IMR-90 (cell line): ENCODE measurements at regions not wholly inside any gene's neighbourhood (a gene's known extent, or its start where the extent isn't known, plus 50 kb on each side); places are given as distances from the start of the nearest gene placed in this dataset.

Experiments
- ATAC-seq: fragments of 200-7000 bp; cut with Tn5 transposase; 2 replicates; pipeline ENCODE4 v1.9.1; 2020; ENCODE audit warnings: low read depth, mild to moderate bottlenecking, moderate library complexity
- BruUV-seq: library from RNA; stranded (reverse); fragments of 400-500 nt; replicated peaks from 2 replicates; lab custom pipeline; 2021; lab: Mats Ljungman, UMichigan
- CTCF ChIA-PET: fragments of 300-600 bp; formaldehyde crosslinking; extraction: SDS; loops from one replicate; lab custom pipeline; 2021; ENCODE audit warnings: antibody characterized with exemption; lab: Yijun Ruan, JAX
- POLR2A ChIA-PET: fragments of 300-600 bp; sonication (Branson Sonifier 250); formaldehyde crosslinking; loops from one replicate; lab custom pipeline; 2022; ENCODE audit warnings: antibody characterized with exemption; ENCODE audit not compliant: unreplicated experiment; lab: Charles Lee
- DNase-seq: peaks from one replicate; pipeline ENCODE4 v3.0.0; 2013
- H2AFZ ChIP-seq: replicated peaks from 2 replicates; pipeline ENCODE3; 2013; ENCODE audit warnings: low read length, mild to moderate bottlenecking; ENCODE audit not compliant: poor library complexity
- H2AK5ac ChIP-seq: 2 replicates; pipeline ENCODE4 v1.6.1; 2013; ENCODE audit warnings: low read depth, low read length, inconsistent platforms
- H2AK9ac ChIP-seq: replicated peaks from 2 replicates; pipeline ENCODE3; 2013; ENCODE audit warnings: mild to moderate bottlenecking, low read depth, low read length, moderate library complexity; ENCODE audit not compliant: poor library complexity
- H2BK120ac ChIP-seq: 2 replicates; pipeline ENCODE4 v1.6.1; 2013; ENCODE audit warnings: low read depth, low read length, inconsistent platforms
- H2BK15ac ChIP-seq: 3 replicates; pipeline ENCODE4 v1.6.1; 2013; ENCODE audit warnings: low read depth, low read length, inconsistent platforms
- H2BK20ac ChIP-seq: 2 replicates; pipeline ENCODE4 v1.6.1; 2013; ENCODE audit warnings: low read depth, mild to moderate bottlenecking, inconsistent platforms, low read length, moderate library complexity
- H2BK5ac ChIP-seq: 2 replicates; pipeline ENCODE4 v1.6.1; 2013; ENCODE audit warnings: mild to moderate bottlenecking, low read depth, low read length, inconsistent platforms; ENCODE audit not compliant: poor library complexity, severe bottlenecking
- H3K14ac ChIP-seq: replicated peaks from 2 replicates; pipeline ENCODE4 v1.6.1; 2013; ENCODE audit warnings: low read depth, low read length, inconsistent platforms
- H3K18ac ChIP-seq: 2 replicates; pipeline ENCODE4 v1.6.1; 2013; ENCODE audit warnings: low read depth, low read length, control low read depth
- H3K23ac ChIP-seq: 2 replicates; pipeline ENCODE4 v1.6.1; 2013; ENCODE audit warnings: low read depth, low read length, inconsistent platforms
- H3K27ac ChIP-seq: 2 replicates; pipeline ENCODE4 v1.5.1; 2013; ENCODE audit warnings: mild to moderate bottlenecking, control low read depth, low read length; ENCODE audit not compliant: insufficient read depth
- H3K27me3 ChIP-seq: 2 replicates; pipeline ENCODE4 v1.6.1; 2013; ENCODE audit warnings: low read length; ENCODE audit not compliant: control insufficient read depth, insufficient read depth
- H3K36me3 ChIP-seq: 2 replicates; pipeline ENCODE4 v1.6.1; 2013; ENCODE audit warnings: low read length, mixed read lengths; ENCODE audit not compliant: control insufficient read depth, insufficient read depth
- H3K4ac ChIP-seq: 2 replicates; pipeline ENCODE4 v1.6.1; 2013; ENCODE audit warnings: low read depth, low read length, inconsistent platforms
- H3K4me1 ChIP-seq: 2 replicates; pipeline ENCODE4 v1.6.1; 2013; ENCODE audit warnings: low read length, mixed read lengths; ENCODE audit not compliant: control insufficient read depth, insufficient read depth
- H3K4me2 ChIP-seq: 2 replicates; pipeline ENCODE4 v1.6.1; 2013; ENCODE audit warnings: low read depth, mild to moderate bottlenecking, control low read depth, low read length, moderate library complexity
- H3K4me3 ChIP-seq: 2 replicates; pipeline ENCODE4 v1.5.1; 2013; ENCODE audit warnings: low read depth, mild to moderate bottlenecking, control low read depth, low read length, moderate library complexity; ENCODE audit not compliant: insufficient read depth
- H3K56ac ChIP-seq: 2 replicates; pipeline ENCODE4 v1.6.1; 2013; ENCODE audit warnings: low read length, inconsistent platforms; ENCODE audit not compliant: insufficient read depth; ENCODE audit errors: extremely low read depth
- H3K79me1 ChIP-seq, 2 experiments: 2 replicates each; pipeline ENCODE4 v1.6.1; 2013; ENCODE audit warnings: low read length in 2 of 2, inconsistent platforms in 1 of 2, low read depth in 1 of 2
- H3K9ac ChIP-seq: 2 replicates; pipeline ENCODE4 v1.6.1; 2013; ENCODE audit warnings: low read depth, low read length, control low read depth
- H3K9me1 ChIP-seq: 2 replicates; pipeline ENCODE4 v1.6.1; 2013; ENCODE audit warnings: low read length, inconsistent platforms; ENCODE audit not compliant: insufficient read depth
- H3K9me3 ChIP-seq: 2 replicates; pipeline ENCODE4 v1.6.1; 2013; ENCODE audit warnings: low read length; ENCODE audit not compliant: control insufficient read depth, insufficient read depth
- H4K20me1 ChIP-seq: 2 replicates; pipeline ENCODE4 v1.6.1; 2013; ENCODE audit warnings: low read length, inconsistent platforms; ENCODE audit not compliant: insufficient read depth
- H4K5ac ChIP-seq: 2 replicates; pipeline ENCODE4 v1.6.1; 2013; ENCODE audit warnings: mild to moderate bottlenecking, low read depth, low read length, control low read depth
- H4K8ac ChIP-seq, 2 experiments: 2 replicates each; pipeline ENCODE4 v1.6.1; 2013; ENCODE audit warnings: low read depth in 2 of 2, low read length in 2 of 2, control low read depth in 1 of 2, inconsistent platforms in 1 of 2
- H4K91ac ChIP-seq: 2 replicates; pipeline ENCODE4 v1.6.1; 2013; ENCODE audit warnings: low read depth, low read length, inconsistent platforms; ENCODE audit not compliant: insufficient read depth
- CEBPB ChIP-seq: IDR thresholded peaks from 2 replicates; pipeline ENCODE4 v1.6.1; 2012; ENCODE audit warnings: low read depth, low read length, improper control_type of control experiment
- FOS ChIP-seq: fragments of 150-350 bp; IDR thresholded peaks from 2 replicates; pipeline ENCODE4 v1.6.1; 2016; ENCODE audit warnings: low read depth, low read length
- MAFK ChIP-seq: IDR thresholded peaks from 2 replicates; pipeline ENCODE4 v1.6.1; 2012; ENCODE audit warnings: low read depth, low read length, improper control_type of control experiment
- NFE2L2 ChIP-seq: fragments of 150-350 bp; IDR thresholded peaks from 2 replicates; pipeline ENCODE4 v1.6.1; 2016; ENCODE audit warnings: low read depth, mild to moderate bottlenecking, low read length
- RFX5 ChIP-seq: IDR thresholded peaks from 2 replicates; pipeline ENCODE4 v1.8.0; 2012; ENCODE audit warnings: low read depth, mild to moderate bottlenecking, low read length, moderate library complexity
- WGBS, 2 experiments: methylation state at CpG; one replicate each; pipeline versions ENCODE4 v1.1.5 to v1.1.7; 2013; ENCODE audit warnings: missing lambda C conversion rate in 2 of 2; ENCODE audit not compliant: insufficient read length in 1 of 2; ENCODE audit errors: extremely low coverage in 2 of 2; 5-methylcytosine and 5-hydroxymethylcytosine counted together
- dilution Hi-C: fragments of 300-500 bp; cut with HindIII; formaldehyde crosslinking; loops from one replicate; pipeline ENCODE4 v1.14.3; 2018; ENCODE audit warnings: low sequenced_read_pairs; ENCODE audit not compliant: unreplicated experiment
- in situ Hi-C: fragments of 300-500 bp; cut with MboI; formaldehyde crosslinking; loops from 3 replicates; pipeline ENCODE4 v1.14.3; 2019; ENCODE audit warnings: low sequenced_read_pairs, inconsistent platforms, mixed read lengths
- intact Hi-C: fragments of 100-400 bp; cut with micrococcal nuclease; formaldehyde crosslinking; loops from 2 replicates; pipeline ENCODE4 v1.10.0; 2022

DNA sequence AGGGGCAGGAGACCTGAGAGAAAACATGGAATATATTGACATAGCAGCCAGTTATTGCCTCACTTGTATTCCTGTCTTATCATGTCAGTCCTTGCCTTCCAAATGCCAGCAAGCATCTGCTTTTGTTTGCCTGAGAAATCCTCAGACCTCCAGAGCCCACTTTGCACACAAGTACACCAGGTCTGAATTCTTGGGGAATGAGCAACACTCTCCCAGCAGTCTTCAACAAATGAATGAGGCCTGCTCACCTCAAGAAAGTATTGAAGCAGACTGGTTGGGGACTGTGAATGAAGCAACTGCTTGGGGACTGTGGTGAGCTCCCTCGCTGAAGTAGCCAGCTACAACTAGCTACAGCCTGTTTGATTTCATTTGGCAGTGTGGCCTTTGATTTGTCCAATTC, 172.8 kb upstream of the SPTLC3 start:
- no peak overlapping the region for H3K23ac ChIP-seq
- no peak overlapping the region for H2BK5ac ChIP-seq
- H4K8ac ChIP-seq, result no peak overlapping the region
- no CpG with 5 or more reads among the region's 1 CpG for WGBS, 2 experiments
- H3K4me1 ChIP-seq, result no peaks in the 10 kb centered on the region
- ChIA-PET CTCF (no interaction called here), POLR2A (no interaction called here)
- H3K27me3 ChIP-seq, result no peaks in the 10 kb centered on the region
- H4K5ac ChIP-seq, result no peak overlapping the region
- dilution Hi-C loops, result no loop called here
- no peak overlapping the region for H2AFZ ChIP-seq
- no peak overlapping the region for H3K18ac ChIP-seq
- no peak overlapping the region for H2BK15ac ChIP-seq
- no peak overlapping the region for H3K14ac ChIP-seq
- no peaks in the 10 kb centered on the region for H3K9me1 ChIP-seq
- intact Hi-C loops, result no loop called here
- no peak overlapping the region for H3K9ac ChIP-seq
- H3K36me3 ChIP-seq, result no peaks in the 10 kb centered on the region
- H3K4ac ChIP-seq, result no peak overlapping the region
- no TSS peak for BruUV-seq
- no peaks in the 10 kb centered on the region; the same call in 1 of the 2 replicates for H3K9me3 ChIP-seq
- no peak overlapping the region for H3K4me3 ChIP-seq
- no peak overlapping the region for H3K56ac ChIP-seq
- H2AK9ac ChIP-seq, result no peak overlapping the region
- no peak for DNase-seq
- no peak overlapping the region for H3K4me2 ChIP-seq
- H3K27ac ChIP-seq, result no peak overlapping the region
- H2AK5ac ChIP-seq, result no peak overlapping the region
- ATAC-seq, result no peak
- H4K20me1 ChIP-seq, result no peaks in the 10 kb centered on the region
- TF ChIP-seq RFX5, result no peak
- TF ChIP-seq NFE2L2, result no peak
- TF ChIP-seq CEBPB, result no peak
- TF ChIP-seq MAFK, result no peak
- TF ChIP-seq FOS, result no peak
- H2BK20ac ChIP-seq, result no peak overlapping the region
- H2BK120ac ChIP-seq, result no peak overlapping the region
- H3K79me1 ChIP-seq, result no peaks in the 10 kb centered on the region
- H4K91ac ChIP-seq, result no peak overlapping the region
- in situ Hi-C loops, result no loop called here
